Activated CD4-positive, alpha-beta T cell treated with anti-CD3 and anti-CD28 coated beads, Interleukin-2, amount 10 ng/mL, durations not matched to agents 24 days and 14 days (primary cell): ENCODE measurements at regions not wholly inside any gene's neighbourhood (a gene's known extent, or its start where the extent isn't known, plus 50 kb on each side); places are given as distances from the start of the nearest gene placed in this dataset.

Experiments used
- DNase-seq: peaks from one replicate; pipeline ENCODE4 v3.0.0; 2022
- H3K27ac Mint-ChIP-seq: one replicate; pipeline ENCODE4 v1.8.0; 2022; ENCODE audit warnings: mild to moderate bottlenecking, mixed read lengths
- H3K27me3 Mint-ChIP-seq: one replicate; pipeline ENCODE4 v1.8.0; 2022; ENCODE audit warnings: mixed read lengths
- H3K36me3 Mint-ChIP-seq: one replicate; pipeline ENCODE4 v1.8.0; 2022; ENCODE audit warnings: low read depth, mild to moderate bottlenecking, mixed read lengths
- H3K4me1 Mint-ChIP-seq: one replicate; pipeline ENCODE4 v1.8.0; 2021; ENCODE audit warnings: mixed read lengths
- H3K4me3 Mint-ChIP-seq: one replicate; pipeline ENCODE4 v1.8.0; 2022; ENCODE audit warnings: mild to moderate bottlenecking, moderate library complexity, mixed read lengths
- H3K9me3 Mint-ChIP-seq: one replicate; pipeline ENCODE4 v1.8.0; 2021; ENCODE audit warnings: mixed read lengths
- intact Hi-C: fragments of 100-400 bp; cut with micrococcal nuclease; formaldehyde crosslinking; loops from one replicate; pipeline ENCODE4 v1.15.1; 2023

DNA sequence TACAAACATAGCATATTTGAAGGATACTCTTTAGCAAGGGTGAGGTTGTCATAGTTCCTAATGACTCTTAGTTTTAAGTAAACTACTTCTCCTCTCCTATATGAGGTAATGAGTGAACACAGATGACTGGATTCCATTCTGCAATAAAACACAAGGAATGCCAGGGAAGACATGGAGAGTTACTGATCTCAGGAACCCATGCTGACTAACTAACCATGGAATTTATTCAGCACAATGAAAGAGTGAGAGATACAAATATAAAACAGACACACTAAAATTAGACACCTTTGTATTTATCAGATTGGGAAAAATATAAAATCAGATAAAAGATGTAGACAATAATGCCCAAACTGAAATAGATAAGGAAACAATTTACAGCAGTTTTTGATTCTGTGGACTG lies 1525.9 kb upstream of the SLC10A2 start:
- no peaks in the 10 kb centered on the region for H3K36me3 Mint-ChIP-seq
- H3K4me1 Mint-ChIP-seq = no peaks in the 10 kb centered on the region
- no peaks in the 10 kb centered on the region for H3K9me3 Mint-ChIP-seq
- H3K4me3 Mint-ChIP-seq = no peak overlapping the region
- no peak overlapping the region for H3K27ac Mint-ChIP-seq
- H3K27me3 Mint-ChIP-seq = no peaks in the 10 kb centered on the region
- DNase-seq = no peak
- intact Hi-C loops = no loop called here

DNA sequence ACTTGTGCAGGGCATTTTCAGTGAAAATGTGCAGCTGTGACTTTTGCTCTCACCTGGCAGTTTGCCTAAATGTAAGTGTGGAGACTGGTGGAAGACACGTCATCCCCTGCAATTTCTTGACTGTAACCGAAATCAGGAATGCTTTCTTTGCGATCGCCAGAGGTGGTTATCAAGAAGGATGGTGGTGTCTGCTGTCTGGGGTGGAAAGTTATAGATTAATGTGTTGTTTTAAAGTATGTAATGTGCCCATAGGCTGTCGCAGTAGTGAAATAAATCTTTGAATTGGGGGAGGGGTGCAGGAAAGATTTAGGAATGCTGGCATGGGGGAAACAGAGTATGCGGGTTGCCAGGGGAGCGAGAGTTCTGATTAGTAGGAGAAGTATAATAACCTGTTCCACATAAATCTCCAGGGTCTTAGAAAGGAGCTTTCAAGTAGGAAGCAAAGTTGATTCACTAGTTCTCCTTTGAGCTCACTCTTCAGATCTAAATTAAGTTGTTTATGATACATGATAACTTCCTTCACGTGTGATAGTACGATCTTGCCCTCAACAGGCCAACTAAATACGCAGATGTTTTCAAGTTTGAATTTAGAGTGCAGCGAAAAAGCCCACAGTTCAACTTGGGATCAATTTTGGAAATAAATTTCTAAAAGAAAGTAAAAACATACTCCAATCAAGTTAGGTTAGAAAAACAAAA lies 1520.0 kb upstream of the SLC10A2 start:
- Mint-ChIP-seq H3K4me3 (no peak overlapping the region), H3K4me1 (no peaks in the 10 kb centered on the region)
- intact Hi-C loops = no loop called here

DNA sequence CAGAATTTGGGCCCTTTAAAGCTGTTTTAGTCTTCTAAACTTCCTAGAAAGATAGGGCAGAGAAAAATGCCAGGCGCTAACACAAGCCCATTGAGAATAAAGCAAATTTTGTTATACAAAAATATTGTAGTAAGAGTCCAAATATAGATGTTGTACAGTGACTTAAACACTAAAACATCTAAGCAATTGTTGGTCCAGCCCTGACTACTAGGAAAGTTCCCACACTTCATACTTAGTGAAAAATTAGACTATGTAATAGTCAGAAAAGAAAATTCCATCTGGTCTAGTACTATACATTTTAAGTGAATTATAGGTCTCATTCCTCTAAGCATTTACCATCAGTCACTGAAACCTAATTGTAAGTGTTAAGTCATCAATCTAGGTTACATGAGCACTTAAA lies 1518.3 kb upstream of the SLC10A2 start:
- H3K27ac Mint-ChIP-seq = no peak overlapping the region
- H3K4me3 Mint-ChIP-seq = no peak overlapping the region
- no peaks in the 10 kb centered on the region for H3K36me3 Mint-ChIP-seq

More for the DNA sequence above, 1520.0 kb upstream of the SLC10A2 start:
- Mint-ChIP-seq H3K9me3 (no peaks in the 10 kb centered on the region), H3K36me3 (no peaks in the 10 kb centered on the region), H3K27ac (no peak overlapping the region), H3K27me3 (no peaks in the 10 kb centered on the region)
- DNase-seq = no peak

DNA sequence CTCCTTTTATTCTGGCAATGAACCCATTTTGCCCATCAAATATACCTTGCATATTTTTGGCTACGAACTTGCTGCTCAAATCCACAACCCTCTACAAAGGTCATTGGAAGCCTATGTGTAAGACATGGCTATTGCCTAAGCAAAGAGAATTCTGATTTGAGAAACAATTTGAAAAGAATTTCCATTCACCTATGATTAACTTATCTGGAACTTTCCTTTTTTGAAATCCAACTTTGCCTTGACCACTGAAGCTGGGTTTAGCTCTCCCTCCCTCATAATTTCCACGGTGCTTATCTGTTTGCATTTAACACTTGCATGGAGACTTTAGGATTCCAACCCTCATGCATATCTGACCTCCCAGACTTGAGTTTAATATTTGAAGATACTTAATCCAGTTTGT lies 1514.7 kb upstream of the SLC10A2 start:
- Mint-ChIP-seq H3K9me3 (no peaks in the 10 kb centered on the region), H3K4me1 (no peaks in the 10 kb centered on the region), H3K4me3 (no peak overlapping the region), H3K36me3 (no peaks in the 10 kb centered on the region), H3K27ac (no peak overlapping the region), H3K27me3 (no peaks in the 10 kb centered on the region)
- intact Hi-C loops = no loop called here
- no peak for DNase-seq

More for the DNA sequence above, 1518.3 kb upstream of the SLC10A2 start:
- intact Hi-C loops = no loop called here
- Mint-ChIP-seq H3K4me1 (no peaks in the 10 kb centered on the region), H3K9me3 (no peaks in the 10 kb centered on the region), H3K27me3 (no peaks in the 10 kb centered on the region)
- DNase-seq = no peak

DNA sequence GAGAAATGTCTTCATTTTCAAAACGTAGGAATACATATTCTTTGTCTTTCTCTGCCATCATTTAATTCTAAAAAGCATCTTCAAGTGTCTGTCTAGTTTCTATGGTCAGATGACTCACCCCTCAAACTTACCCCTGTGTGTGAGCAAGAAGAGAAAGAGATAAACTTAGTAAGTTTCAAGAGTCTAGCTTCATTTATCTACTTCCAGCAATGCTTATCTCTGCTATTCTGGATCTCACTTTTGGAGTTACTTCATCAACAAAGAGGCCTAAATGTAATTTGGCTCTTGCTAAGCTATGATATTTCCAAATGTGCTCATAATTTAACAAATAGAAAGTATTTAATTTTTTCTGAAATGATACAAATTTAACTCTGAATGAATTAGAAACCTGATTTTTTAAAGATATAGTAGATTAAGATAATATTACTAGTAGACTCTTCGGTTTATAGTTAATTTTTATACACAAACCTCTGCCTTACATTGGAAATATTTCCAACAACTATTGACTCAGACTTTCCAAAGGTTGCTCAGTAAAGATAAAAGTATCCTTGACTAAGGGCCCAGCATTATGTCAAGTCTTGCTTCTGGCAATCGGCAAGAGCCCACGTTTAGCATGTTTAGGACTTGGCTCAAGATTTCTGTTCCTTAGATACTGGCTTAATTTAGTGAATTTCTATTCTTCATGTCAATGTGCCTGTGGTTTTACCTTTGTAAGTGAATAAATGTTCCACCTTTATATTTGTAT lies 1511.0 kb upstream of the SLC10A2 start:
- Mint-ChIP-seq H3K4me1 (no peaks in the 10 kb centered on the region), H3K9me3 (no peaks in the 10 kb centered on the region), H3K27ac (no peak overlapping the region), H3K36me3 (no peaks in the 10 kb centered on the region), H3K4me3 (no peak overlapping the region), H3K27me3 (no peaks in the 10 kb centered on the region)
- DNase-seq = no peak
- intact Hi-C loops = no loop called here

DNA sequence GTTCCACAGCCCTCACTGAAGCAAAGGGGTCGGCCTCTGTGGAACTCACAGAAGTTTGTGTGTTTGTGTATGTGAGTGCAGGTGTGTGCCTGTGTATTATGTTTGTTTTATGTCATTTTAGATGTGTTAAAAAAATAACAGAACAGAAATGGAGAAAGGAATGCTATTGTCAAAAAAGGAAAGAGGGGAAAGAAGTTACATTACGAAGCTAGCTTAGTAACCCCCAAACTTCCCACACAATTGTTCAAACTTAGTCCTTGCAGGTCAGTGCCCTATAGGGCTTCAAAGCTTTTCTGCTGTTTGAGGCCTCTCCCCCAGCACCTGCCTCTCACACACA lies 1505.6 kb upstream of the SLC10A2 start:
- Mint-ChIP-seq H3K4me1 (no peaks in the 10 kb centered on the region), H3K4me3 (no peak overlapping the region), H3K36me3 (no peaks in the 10 kb centered on the region), H3K9me3 (no peaks in the 10 kb centered on the region), H3K27ac (no peak overlapping the region), H3K27me3 (no peaks in the 10 kb centered on the region)
- no peak for DNase-seq
- intact Hi-C loops = no loop called here

DNA sequence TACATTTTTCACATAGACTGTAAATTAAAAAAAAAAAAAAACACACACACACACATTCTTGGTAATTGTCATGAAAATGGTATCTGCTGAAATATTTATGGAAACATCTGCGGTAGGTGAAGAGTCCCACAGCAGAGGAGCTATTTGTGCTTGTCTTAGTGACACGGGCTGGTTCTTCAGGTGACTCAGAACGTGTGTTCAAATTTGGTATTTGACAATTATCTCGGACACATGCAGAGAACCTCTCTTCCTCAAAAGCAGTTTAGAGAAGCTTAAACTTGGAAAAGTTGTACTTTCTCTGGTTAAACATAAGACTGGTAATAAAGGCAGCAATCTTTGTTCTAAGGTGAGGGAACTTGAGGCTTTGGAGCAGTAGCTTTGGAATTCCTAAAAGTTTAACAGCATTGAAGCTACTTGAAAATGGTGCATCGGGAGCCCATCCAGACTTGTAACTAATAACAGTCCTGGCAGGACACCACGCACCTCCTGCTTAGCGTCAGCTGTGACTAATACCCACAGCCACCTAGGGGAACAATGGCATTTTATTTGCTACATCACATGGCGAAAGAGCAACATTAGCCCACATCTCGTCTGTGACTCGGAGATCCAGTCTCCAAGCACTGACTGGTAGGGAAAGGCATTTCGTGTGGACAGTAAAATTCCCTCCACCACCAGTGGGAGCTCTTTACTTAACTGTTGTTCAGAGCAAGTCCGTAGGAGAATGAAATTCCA lies 1505.1 kb upstream of the SLC10A2 start:
- no peak overlapping the region for H3K4me3 Mint-ChIP-seq
- intact Hi-C loops = no loop called here
- no peaks in the 10 kb centered on the region for H3K27me3 Mint-ChIP-seq
- H3K36me3 Mint-ChIP-seq = no peaks in the 10 kb centered on the region
- no peaks in the 10 kb centered on the region for H3K9me3 Mint-ChIP-seq
- no peak for DNase-seq
- H3K27ac Mint-ChIP-seq = no peak overlapping the region
- no peaks in the 10 kb centered on the region for H3K4me1 Mint-ChIP-seq

DNA sequence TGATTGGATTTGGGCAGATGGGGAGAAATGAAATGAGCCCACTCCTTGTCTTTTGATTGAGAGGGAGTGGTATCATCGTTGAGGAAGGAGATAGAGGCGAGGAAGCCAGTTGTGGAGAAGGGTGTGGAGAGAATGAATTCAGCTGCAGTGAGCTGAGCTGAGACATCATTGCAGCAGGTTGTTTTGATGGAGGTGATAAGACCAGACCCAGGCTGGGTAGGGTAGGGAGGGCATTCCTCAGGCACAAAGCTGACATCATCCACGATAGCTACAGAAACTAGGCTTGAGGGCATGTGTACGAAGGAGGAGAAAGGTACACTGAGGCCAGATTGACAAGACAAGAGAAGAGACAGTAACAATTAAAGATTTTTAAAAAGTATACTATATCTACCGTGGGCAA lies 1500.9 kb upstream of the SLC10A2 start:
- no peak overlapping the region for H3K27ac Mint-ChIP-seq
- no peaks in the 10 kb centered on the region for H3K9me3 Mint-ChIP-seq
- no peaks in the 10 kb centered on the region for H3K4me1 Mint-ChIP-seq
- intact Hi-C loops = no loop called here
- no peaks in the 10 kb centered on the region for H3K27me3 Mint-ChIP-seq
- DNase-seq = no peak
- H3K36me3 Mint-ChIP-seq = no peaks in the 10 kb centered on the region
- no peak overlapping the region for H3K4me3 Mint-ChIP-seq

DNA sequence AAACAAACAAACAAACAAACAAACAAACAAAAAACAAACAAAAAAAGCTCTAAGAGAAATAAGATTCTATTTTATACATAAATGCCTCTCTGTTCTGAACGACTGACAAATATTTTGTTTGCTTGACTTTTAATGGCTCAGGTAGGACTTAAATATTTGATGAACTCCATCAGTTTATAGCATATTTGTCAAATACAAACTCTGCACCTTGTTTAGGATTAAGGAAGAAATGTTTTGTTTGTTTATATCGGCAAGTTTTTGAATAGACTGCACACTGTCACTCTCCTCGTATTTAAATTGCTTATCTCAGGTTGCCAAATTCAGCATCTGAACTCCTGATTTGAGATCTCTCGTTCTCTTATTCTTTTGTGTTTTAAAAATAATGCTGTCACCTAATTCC lies 1499.7 kb upstream of the SLC10A2 start:
- DNase-seq = no peak
- Mint-ChIP-seq H3K4me3 (no peak overlapping the region), H3K27ac (no peak overlapping the region), H3K4me1 (no peaks in the 10 kb centered on the region), H3K27me3 (no peaks in the 10 kb centered on the region), H3K36me3 (no peaks in the 10 kb centered on the region), H3K9me3 (no peaks in the 10 kb centered on the region)
- intact Hi-C loops = no loop called here

DNA sequence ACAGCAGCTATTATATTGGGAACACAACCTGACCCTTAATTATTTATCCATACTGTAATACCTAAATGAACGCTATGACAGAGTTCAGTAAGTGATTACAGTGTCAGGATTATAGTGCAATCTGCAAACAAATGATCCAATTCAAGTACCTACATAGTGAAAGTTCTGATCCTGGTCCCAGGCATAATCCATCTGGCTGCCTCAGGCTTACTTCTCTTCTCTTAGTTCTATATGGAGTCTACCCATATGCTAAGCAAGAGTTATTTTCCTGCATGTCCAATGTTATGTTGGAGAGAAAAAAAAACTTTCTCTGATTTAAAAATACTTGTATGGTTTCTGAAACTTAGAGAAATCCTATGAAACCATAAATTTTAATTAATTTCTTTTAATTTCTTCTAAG lies 1487.7 kb upstream of the SLC10A2 start:
- Mint-ChIP-seq H3K9me3 (no peaks in the 10 kb centered on the region), H3K27ac (no peak overlapping the region), H3K36me3 (no peaks in the 10 kb centered on the region), H3K27me3 (no peaks in the 10 kb centered on the region), H3K4me3 (no peak overlapping the region), H3K4me1 (no peaks in the 10 kb centered on the region)
- DNase-seq = no peak
- intact Hi-C loops = no loop called here

DNA sequence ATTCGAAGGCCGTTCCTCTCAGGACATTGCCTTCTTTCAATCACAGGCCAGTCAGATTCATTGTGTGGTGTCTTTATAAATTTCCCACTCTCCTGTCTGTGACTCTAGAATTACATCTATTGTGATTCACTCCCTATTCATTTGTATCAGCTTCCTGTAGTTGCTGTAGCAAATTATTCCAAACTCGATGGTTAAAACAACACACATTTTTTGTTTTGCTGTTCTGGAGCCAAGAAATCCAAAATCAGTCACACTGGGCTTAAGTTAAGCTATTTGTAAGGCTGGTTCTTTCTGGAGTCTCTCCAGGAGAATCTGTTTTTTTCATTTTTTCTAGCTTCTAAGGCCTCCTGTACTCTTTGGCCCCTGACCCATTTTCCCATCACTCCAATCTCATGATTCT lies 1487.0 kb upstream of the SLC10A2 start:
- intact Hi-C loops = no loop called here
- H3K4me1 Mint-ChIP-seq = no peaks in the 10 kb centered on the region
- no peaks in the 10 kb centered on the region for H3K36me3 Mint-ChIP-seq
- no peak overlapping the region for H3K4me3 Mint-ChIP-seq
- no peak overlapping the region for H3K27ac Mint-ChIP-seq
- DNase-seq = no peak
- no peaks in the 10 kb centered on the region for H3K9me3 Mint-ChIP-seq
- no peaks in the 10 kb centered on the region for H3K27me3 Mint-ChIP-seq

DNA sequence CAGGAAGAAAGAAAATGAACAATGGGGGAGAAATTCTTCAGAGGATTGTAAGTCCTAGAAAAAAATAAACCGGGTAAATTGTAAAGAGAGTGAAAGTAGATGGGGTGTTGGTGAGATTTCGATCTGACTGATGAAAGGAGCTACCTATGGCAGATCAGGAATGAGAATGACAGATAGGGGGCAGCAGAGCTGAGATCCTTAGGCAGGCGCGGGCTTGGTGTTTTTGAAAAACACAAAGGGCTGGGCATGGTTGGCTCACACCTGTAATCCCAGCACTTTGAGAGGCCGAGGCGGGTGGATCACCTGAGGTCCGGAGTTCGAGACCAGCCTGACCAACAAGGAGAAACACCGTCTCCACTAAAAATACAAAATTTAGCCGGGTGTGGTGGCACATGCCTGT lies 1468.6 kb upstream of the SLC10A2 start:
- H3K27ac Mint-ChIP-seq = no peak overlapping the region
- no peaks in the 10 kb centered on the region for H3K27me3 Mint-ChIP-seq
- H3K4me3 Mint-ChIP-seq = no peak overlapping the region
- H3K36me3 Mint-ChIP-seq = no peaks in the 10 kb centered on the region
- H3K4me1 Mint-ChIP-seq = no peaks in the 10 kb centered on the region
- no peaks in the 10 kb centered on the region for H3K9me3 Mint-ChIP-seq
- DNase-seq = no peak
- intact Hi-C loops = no loop called here

DNA sequence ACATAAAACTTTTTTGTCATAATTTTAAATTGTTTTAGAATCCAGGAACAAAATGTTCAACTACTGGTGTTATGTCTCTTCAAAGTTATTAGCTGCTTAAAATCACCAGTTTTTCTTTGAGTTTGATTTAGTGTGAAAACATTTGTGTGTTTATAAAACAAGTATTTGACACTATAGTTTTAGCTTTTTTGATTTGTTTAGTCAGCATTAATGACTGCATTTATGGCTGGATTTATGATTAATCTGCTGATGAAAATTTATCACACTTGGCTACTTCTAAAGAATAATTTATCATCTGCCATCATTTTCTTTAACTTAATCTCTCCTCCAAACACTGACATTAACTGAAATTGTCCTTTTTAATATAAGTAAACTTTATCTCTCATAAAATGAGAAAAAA lies 1465.9 kb upstream of the SLC10A2 start:
- no peak for DNase-seq
- H3K4me1 Mint-ChIP-seq = no peaks in the 10 kb centered on the region
- H3K27ac Mint-ChIP-seq = no peak overlapping the region
- no peaks in the 10 kb centered on the region for H3K36me3 Mint-ChIP-seq
- no peaks in the 10 kb centered on the region for H3K9me3 Mint-ChIP-seq
- no peaks in the 10 kb centered on the region for H3K27me3 Mint-ChIP-seq
- no peak overlapping the region for H3K4me3 Mint-ChIP-seq
- intact Hi-C loops = no loop called here

DNA sequence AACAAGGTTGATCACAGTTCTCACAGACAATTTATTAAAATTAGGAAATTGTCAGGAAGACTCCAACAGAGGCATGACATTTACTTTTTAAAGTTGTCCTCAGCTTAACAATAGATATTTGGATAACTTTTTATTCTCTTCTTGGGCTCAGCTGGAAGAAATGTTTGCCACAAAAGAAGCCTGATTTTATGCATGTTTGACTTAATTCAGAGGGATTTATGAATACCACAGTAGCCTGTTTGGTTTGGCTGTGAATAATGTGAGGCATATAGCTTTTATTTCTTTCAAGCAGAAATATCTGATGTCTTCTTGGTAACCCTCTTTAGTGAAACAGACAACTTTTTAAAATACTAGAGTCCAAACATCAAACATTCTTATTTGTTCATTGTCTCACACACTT lies 1464.5 kb upstream of the SLC10A2 start:
- no peak overlapping the region for H3K4me3 Mint-ChIP-seq
- intact Hi-C loops = no loop called here
- peaks cover under 1% of the 10 kb centered on the region for H3K9me3 Mint-ChIP-seq
- H3K4me1 Mint-ChIP-seq = no peaks in the 10 kb centered on the region
- DNase-seq = no peak
- no peaks in the 10 kb centered on the region for H3K36me3 Mint-ChIP-seq
- no peaks in the 10 kb centered on the region for H3K27me3 Mint-ChIP-seq
- H3K27ac Mint-ChIP-seq = no peak overlapping the region
